Liver (tissue), 8 donors: ENCODE measurements at regions not wholly inside any gene's neighbourhood (a gene's known extent, or its start where the extent isn't known, plus 50 kb on each side); places are given as distances from the start of the nearest gene placed in this dataset.

ENCODE experiments used
- DNase-seq: peaks from one replicate; pipeline ENCODE4 v3.0.0-alpha.2; 2017; ENCODE audit warnings: low spot score
- H3K27ac ChIP-seq, 2 donors: one replicate each; pipeline ENCODE4 v1.7.0; 2013; ENCODE audit warnings: inconsistent platforms in 2 of 2, low read length in 2 of 2, control low read depth in 1 of 2, low read depth in 1 of 2, mild to moderate bottlenecking in 1 of 2
- H3K27me3 ChIP-seq, 4 donors: one replicate each; pipeline versions ENCODE4 v1.6.1 to v1.7.0; 2013; ENCODE audit warnings: low read length in 3 of 4, inconsistent platforms in 1 of 4, mild to moderate bottlenecking in 1 of 4, moderate library complexity in 1 of 4; ENCODE audit not compliant: control insufficient read depth in 4 of 4, insufficient read depth in 4 of 4
- H3K36me3 ChIP-seq, 4 donors: one replicate each; pipeline versions ENCODE4 v1.6.1 to v1.7.0; 2013; ENCODE audit warnings: low read length in 3 of 4, mild to moderate bottlenecking in 3 of 4, low read depth in 1 of 4, moderate library complexity in 1 of 4; ENCODE audit not compliant: control insufficient read depth in 4 of 4, insufficient read depth in 3 of 4
- H3K4me1 ChIP-seq, 4 donors: one replicate each; pipeline versions ENCODE4 v1.6.1 to v1.7.0; 2013; ENCODE audit warnings: low read length in 3 of 4, mild to moderate bottlenecking in 3 of 4, moderate library complexity in 1 of 4; ENCODE audit not compliant: control insufficient read depth in 4 of 4, insufficient read depth in 4 of 4
- H3K4me3 ChIP-seq, 3 donors: one replicate each; pipeline versions ENCODE4 v1.6.1 to v1.7.0; 2013; ENCODE audit warnings: low read length in 3 of 3, control low read depth in 1 of 3, low read depth in 1 of 3, mild to moderate bottlenecking in 1 of 3
- H3K9ac ChIP-seq, 2 donors: one replicate each; pipeline ENCODE4 v1.7.0; 2013; ENCODE audit warnings: low read length in 2 of 2, mild to moderate bottlenecking in 2 of 2, moderate library complexity in 2 of 2, control low read depth in 1 of 2, low read depth in 1 of 2
- H3K9me3 ChIP-seq, 4 donors: one replicate each; pipeline versions ENCODE4 v1.6.1 to v1.7.0; 2013; ENCODE audit warnings: low read length in 3 of 4; ENCODE audit not compliant: control insufficient read depth in 4 of 4
- ATF3 ChIP-seq: IDR thresholded peaks from 2 replicates; pipeline ENCODE4 v1.6.1; 2016; ENCODE audit warnings: antibody characterized with exemption
- CTCF ChIP-seq: fragments of 150-350 bp; IDR thresholded peaks from 2 replicates; pipeline ENCODE4 v1.5.1; 2017; ENCODE audit warnings: improper control_type of control experiment, low read depth, low read length; ENCODE audit not compliant: missing input control
- EGR1 ChIP-seq, 2 donors: IDR thresholded peaks; 2 replicates each; pipeline ENCODE4 v1.6.1; 2016 to 2018; ENCODE audit warnings: antibody characterized with exemption in 2 of 2, low read depth in 2 of 2
- GABPA ChIP-seq, 2 donors: IDR thresholded peaks in 1 of 2; conservative IDR thresholded peaks in 1 of 2; 2 replicates each; pipeline ENCODE4 v1.6.1; 2016; ENCODE audit warnings: antibody characterized with exemption in 2 of 2, mild to moderate bottlenecking in 1 of 2, moderate library complexity in 1 of 2
- HNF4A ChIP-seq, 2 donors: conservative IDR thresholded peaks; 2 replicates each; pipeline ENCODE4 v1.6.1; 2016; ENCODE audit warnings: antibody characterized with exemption in 2 of 2, mild to moderate bottlenecking in 2 of 2
- JUND ChIP-seq, 2 donors: IDR thresholded peaks; 2 replicates each; pipeline ENCODE4 v1.6.1; 2016; ENCODE audit warnings: antibody characterized with exemption in 2 of 2
- MAX ChIP-seq: IDR thresholded peaks from 2 replicates; pipeline ENCODE4 v1.6.1; 2016; ENCODE audit warnings: antibody characterized with exemption
- REST ChIP-seq: IDR thresholded peaks from 2 replicates; pipeline ENCODE4 v1.6.1; 2016; ENCODE audit warnings: antibody characterized with exemption, mild to moderate bottlenecking
- SP1 ChIP-seq: IDR thresholded peaks from 2 replicates; pipeline ENCODE4 v1.6.1; 2018; ENCODE audit warnings: antibody characterized with exemption, mild to moderate bottlenecking
- TAF1 ChIP-seq: conservative IDR thresholded peaks from 2 replicates; pipeline ENCODE4 v1.6.1; 2016; ENCODE audit warnings: antibody characterized with exemption, mild to moderate bottlenecking
- YY1 ChIP-seq: IDR thresholded peaks from 2 replicates; pipeline ENCODE4 v1.6.1; 2016; ENCODE audit warnings: antibody characterized with exemption, mild to moderate bottlenecking
- ZBTB33 ChIP-seq: IDR thresholded peaks from 2 replicates; pipeline ENCODE4 v1.6.1; 2016; ENCODE audit warnings: antibody characterized with exemption
- WGBS: extraction: QIAGEN DNeasy Blood & Tissue Kit; methylation state at CpG from one replicate; pipeline ENCODE4 v1.1.7; 2013; 5-methylcytosine and 5-hydroxymethylcytosine counted together
- donor health status: healthy.
- donor health status: healthy.
- donor health status: healthy.
- donor health status: healthy.
- donor health status: healthy.

GRCh38 chr10:84596585-84596984, 268.2 kb downstream of the CCSER2 start:
- WGBS, result 88% methylated on average over 4 of the region's 4 CpGs
- Histone ChIP-seq H3K27ac (no peak overlapping the region), H3K9ac (no peak overlapping the region), H3K27me3 (no peaks in the 10 kb centered on the region), H3K9me3 (no peaks in the 10 kb centered on the region), H3K4me3 (no peak overlapping the region), H3K4me1 (no peaks in the 10 kb centered on the region), H3K36me3 (no peaks in the 10 kb centered on the region)
- DNase-seq, result no peak
- TF ChIP-seq HNF4A (conservative IDR thresholded peaks at IDR 0.05) (no peak), GABPA (IDR thresholded peaks at IDR 0.05 in 1 of 2, conservative IDR thresholded peaks at IDR 0.05 in 1 of 2) (no peak), JUND (IDR thresholded peaks at IDR 0.05) (no peak), TAF1 (no peak), ATF3 (no peak), SP1 (no peak), EGR1 (IDR thresholded peaks at IDR 0.05; ENCODE audit: low read depth in 2 of 2) (no peak), MAX (no peak), ZBTB33 (no peak), YY1 (no peak), CTCF (no peak)

GRCh38 chr10:84599254-84599653, 270.9 kb downstream of the CCSER2 start:
- Histone ChIP-seq H3K4me1 (no peaks in the 10 kb centered on the region), H3K9me3 (no peaks in the 10 kb centered on the region), H3K27me3 (no peaks in the 10 kb centered on the region), H3K27ac (no peak overlapping the region), H3K9ac (no peak overlapping the region), H3K4me3 (no peak overlapping the region), H3K36me3 (no peaks in the 10 kb centered on the region)
- TF ChIP-seq MAX (no peak), JUND (IDR thresholded peaks at IDR 0.05) (no peak), REST (no peak)
- DNase-seq, result no peak
- WGBS, result 87% methylated on average over 2 of the region's 2 CpGs
